ENCODE measurements at regions not wholly inside any gene's neighbourhood (a gene's known extent, or its start where the extent isn't known, plus 50 kb on each side); places are given as distances from the start of the nearest gene placed in this dataset.

DNA sequence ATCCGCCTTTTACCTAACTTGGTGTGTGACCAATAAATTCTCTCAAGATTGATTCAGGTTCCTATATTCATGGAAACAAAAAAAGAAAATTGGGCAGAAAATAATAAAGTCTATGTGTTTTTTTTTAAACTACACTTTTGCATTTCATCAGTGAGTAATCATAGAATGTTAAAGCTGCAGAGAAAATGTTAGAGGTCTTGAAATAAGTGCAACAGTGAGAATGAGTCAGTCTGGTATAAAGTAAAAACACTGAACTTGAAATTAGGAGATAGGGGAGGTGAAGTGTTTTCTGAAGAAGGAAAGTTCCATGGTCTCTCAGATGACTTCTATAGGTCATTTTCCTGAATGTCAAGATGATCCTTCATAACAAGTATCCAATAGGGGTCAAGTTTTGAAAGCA is 202.6 kb upstream of the NRP1 start:
- intact Hi-C loops (cut with micrococcal nuclease): no loop called here
- no peaks in the 10 kb centered on the region for H3K9me3 Mint-ChIP-seq
- peaks cover 11% of the 10 kb centered on the region for H3K27me3 Mint-ChIP-seq (ENCODE audit: insufficient read depth)
- no peak overlapping the region for H3K4me3 Mint-ChIP-seq
- H3K27ac Mint-ChIP-seq: no peak overlapping the region
- H3K36me3 Mint-ChIP-seq (ENCODE audit: low read depth): no peaks in the 10 kb centered on the region
- H3K4me1 Mint-ChIP-seq (ENCODE audit: low read depth): no peaks in the 10 kb centered on the region
- DNase-seq (ENCODE audit: low spot score): no peak

DNA sequence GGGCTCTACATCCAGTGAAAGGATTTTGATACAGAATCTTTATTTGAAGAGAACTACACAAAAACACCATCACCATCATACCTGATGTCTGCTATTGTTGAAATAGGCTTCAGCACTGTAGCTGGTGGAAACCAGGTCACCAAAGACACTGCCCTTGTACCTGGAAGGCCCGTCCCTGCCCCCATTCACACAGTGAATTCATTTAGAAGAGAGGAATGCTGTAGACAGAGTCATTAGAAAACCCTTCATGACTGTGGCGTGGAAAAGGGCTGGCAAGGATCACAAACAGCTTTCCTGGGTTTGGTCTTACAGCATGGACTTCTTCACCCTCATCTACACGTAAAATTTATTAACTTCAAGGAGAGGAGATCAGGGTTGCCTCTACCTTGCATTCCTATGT is 202.0 kb upstream of the NRP1 start:
- H3K4me3 Mint-ChIP-seq: no peak overlapping the region
- H3K36me3 Mint-ChIP-seq (ENCODE audit: low read depth): no peaks in the 10 kb centered on the region
- no peaks in the 10 kb centered on the region for H3K9me3 Mint-ChIP-seq
- no peak overlapping the region for H3K27ac Mint-ChIP-seq
- no peak for DNase-seq (ENCODE audit: low spot score)
- peaks cover 11% of the 10 kb centered on the region for H3K27me3 Mint-ChIP-seq (ENCODE audit: insufficient read depth)
- intact Hi-C loops (cut with micrococcal nuclease): no loop called here
- H3K4me1 Mint-ChIP-seq (ENCODE audit: low read depth): no peaks in the 10 kb centered on the region

DNA sequence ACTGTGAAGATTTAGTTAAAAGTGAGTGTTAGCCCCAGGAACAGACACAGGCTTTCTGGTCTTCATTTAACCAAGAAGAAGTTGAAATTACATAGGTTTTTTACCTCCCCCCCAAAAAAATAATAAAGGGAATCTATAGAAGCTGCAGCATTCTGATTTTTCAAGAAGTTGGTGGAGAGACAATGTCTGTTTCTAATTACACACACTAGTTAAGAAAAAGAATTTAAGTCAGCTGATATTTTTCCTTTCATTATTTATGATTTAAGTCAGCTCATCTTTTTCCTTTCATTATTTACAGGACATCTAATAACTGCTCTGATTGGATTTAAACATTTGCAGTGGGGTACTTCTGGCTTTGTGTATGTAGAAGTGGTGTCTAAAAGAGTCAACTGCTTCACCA is 201.4 kb upstream of the NRP1 start:
- Mint-ChIP-seq H3K9me3 (no peaks in the 10 kb centered on the region), H3K4me1 (ENCODE audit: low read depth) (no peaks in the 10 kb centered on the region), H3K27ac (no peak overlapping the region), H3K36me3 (ENCODE audit: low read depth) (no peaks in the 10 kb centered on the region), H3K4me3 (no peak overlapping the region), H3K27me3 (ENCODE audit: insufficient read depth) (peaks cover 11% of the 10 kb centered on the region)
- DNase-seq (ENCODE audit: low spot score): no peak
- intact Hi-C loops (cut with micrococcal nuclease): no loop called here

DNA sequence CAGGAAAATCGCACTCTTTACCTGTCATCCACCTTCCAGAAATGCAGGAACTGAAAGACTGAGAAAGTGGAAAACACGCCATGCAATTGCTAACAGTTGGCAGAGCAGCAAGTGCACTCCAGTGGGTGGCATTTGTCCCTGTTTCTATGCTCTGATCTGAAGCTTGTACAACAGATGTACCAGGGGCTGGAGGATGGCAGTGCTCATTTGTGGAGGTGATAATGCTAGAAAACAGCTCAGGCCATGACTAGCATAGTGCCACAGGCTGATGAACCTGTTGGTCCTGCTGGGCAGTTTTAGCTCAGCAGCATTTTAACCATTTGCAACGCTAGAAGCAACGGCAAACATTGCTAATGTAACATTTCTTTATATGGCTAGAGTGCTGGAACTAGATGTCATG is 199.9 kb upstream of the NRP1 start:
- DNase-seq (ENCODE audit: low spot score): no peak
- intact Hi-C loops (cut with micrococcal nuclease): no loop called here
- Mint-ChIP-seq H3K4me3 (no peak overlapping the region), H3K9me3 (no peaks in the 10 kb centered on the region), H3K27ac (no peak overlapping the region), H3K27me3 (ENCODE audit: insufficient read depth) (peaks cover 9% of the 10 kb centered on the region), H3K4me1 (ENCODE audit: low read depth) (no peaks in the 10 kb centered on the region), H3K36me3 (ENCODE audit: low read depth) (no peaks in the 10 kb centered on the region)

DNA sequence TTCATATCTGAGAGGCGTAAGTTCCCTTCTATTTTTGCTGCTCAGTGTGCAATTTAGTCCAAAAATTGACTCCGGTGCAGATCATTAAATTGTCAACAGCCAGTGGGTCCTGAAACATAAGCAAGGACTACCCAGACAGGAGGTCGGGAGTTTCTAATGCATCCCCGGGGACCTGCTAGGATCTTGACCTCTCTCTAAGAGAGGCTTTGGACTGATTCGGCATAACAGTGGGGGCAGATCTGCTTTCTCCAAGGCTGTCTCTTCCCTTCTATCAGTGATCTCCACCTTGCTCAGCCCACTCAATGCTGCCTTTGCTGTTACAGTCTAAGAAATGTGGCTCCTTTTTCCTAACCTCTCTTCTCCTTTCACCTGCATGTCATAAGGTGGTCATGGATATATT is 199.1 kb upstream of the NRP1 start:
- intact Hi-C loops (cut with micrococcal nuclease): no loop called here
- peaks cover 8% of the 10 kb centered on the region for H3K27me3 Mint-ChIP-seq (ENCODE audit: insufficient read depth)

DNA sequence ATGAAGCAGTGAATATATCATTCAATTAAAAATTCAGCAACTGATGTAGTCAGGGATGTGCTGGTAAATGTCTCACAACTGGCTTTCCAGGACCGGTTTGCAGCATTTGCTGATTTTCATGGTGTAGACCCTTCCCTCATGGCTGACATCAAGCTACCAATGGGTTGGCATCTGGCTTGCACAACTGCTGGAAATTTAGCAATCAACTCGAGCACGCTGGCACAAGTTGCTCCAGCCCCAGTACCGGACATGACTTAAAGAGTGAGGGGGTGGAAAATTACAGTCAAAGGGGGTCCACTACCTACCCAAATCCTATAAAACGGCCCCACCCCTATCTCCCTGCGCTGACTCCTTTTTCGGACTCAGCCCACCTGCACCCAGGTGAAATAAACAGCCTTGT is 198.4 kb upstream of the NRP1 start:
- H3K4me1 Mint-ChIP-seq (ENCODE audit: low read depth): no peaks in the 10 kb centered on the region
- H3K27ac Mint-ChIP-seq: no peak overlapping the region
- peaks cover 4% of the 10 kb centered on the region for H3K27me3 Mint-ChIP-seq (ENCODE audit: insufficient read depth)
- no peak for DNase-seq (ENCODE audit: low spot score)
- H3K9me3 Mint-ChIP-seq: peaks cover 4% of the 10 kb centered on the region
- no peak overlapping the region for H3K4me3 Mint-ChIP-seq
- intact Hi-C loops (cut with micrococcal nuclease): no loop called here
- H3K36me3 Mint-ChIP-seq (ENCODE audit: low read depth): no peaks in the 10 kb centered on the region

More for the DNA sequence above, 199.1 kb upstream of the NRP1 start:
- no peak for DNase-seq (ENCODE audit: low spot score)
- Mint-ChIP-seq H3K4me1 (ENCODE audit: low read depth) (no peaks in the 10 kb centered on the region), H3K4me3 (no peak overlapping the region), H3K27ac (no peak overlapping the region), H3K36me3 (ENCODE audit: low read depth) (no peaks in the 10 kb centered on the region), H3K9me3 (no peaks in the 10 kb centered on the region)

DNA sequence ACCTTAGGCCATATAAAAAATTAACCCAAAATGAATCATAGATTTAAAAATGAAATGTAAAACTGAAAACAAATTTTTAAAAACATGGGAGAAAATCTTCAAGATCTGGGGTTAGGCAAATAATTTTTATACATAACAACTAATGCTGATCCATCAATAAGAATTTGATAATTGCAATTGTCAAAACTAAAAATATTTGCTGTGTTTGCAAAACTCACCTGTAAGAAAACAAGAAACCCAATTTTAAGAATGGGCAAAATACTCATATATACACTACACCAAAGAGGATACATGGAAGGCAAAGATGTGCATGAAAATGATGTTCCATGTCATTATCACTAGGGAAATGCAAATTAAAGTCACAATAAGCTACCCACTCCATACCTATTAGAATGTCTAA is 194.8 kb upstream of the NRP1 start:
- intact Hi-C loops (cut with micrococcal nuclease): no loop called here
- Mint-ChIP-seq H3K4me3 (no peak overlapping the region), H3K36me3 (ENCODE audit: low read depth) (no peaks in the 10 kb centered on the region), H3K9me3 (peaks cover 4% of the 10 kb centered on the region), H3K27ac (no peak overlapping the region), H3K27me3 (ENCODE audit: insufficient read depth) (no peaks in the 10 kb centered on the region), H3K4me1 (ENCODE audit: low read depth) (no peaks in the 10 kb centered on the region)
- no peak for DNase-seq (ENCODE audit: low spot score)

DNA sequence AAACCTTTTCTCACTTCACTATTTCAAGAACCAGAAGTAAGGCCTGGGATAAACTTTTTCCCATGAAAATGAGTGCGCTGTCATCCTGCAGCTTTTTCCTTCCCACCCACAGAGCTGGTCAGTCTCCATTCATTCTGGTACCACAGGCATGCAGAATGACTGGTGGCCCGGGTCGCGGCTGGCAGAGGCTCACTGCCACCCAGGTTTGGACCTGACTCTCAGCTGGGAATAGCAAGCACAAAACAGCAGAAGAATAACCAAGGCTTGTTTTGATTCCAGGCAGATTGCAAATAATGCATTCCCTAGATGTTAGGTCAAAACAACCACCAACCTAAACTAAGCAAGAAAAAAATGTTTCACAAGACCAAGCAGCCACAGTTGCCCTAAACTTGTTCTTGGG is 190.5 kb upstream of the NRP1 start:
- Mint-ChIP-seq H3K4me1 (ENCODE audit: low read depth) (no peaks in the 10 kb centered on the region), H3K4me3 (no peak overlapping the region), H3K9me3 (peaks cover 4% of the 10 kb centered on the region), H3K36me3 (ENCODE audit: low read depth) (no peaks in the 10 kb centered on the region), H3K27me3 (ENCODE audit: insufficient read depth) (peaks cover 3% of the 10 kb centered on the region), H3K27ac (no peak overlapping the region)
- DNase-seq (ENCODE audit: low spot score): no peak
- intact Hi-C loops (cut with micrococcal nuclease): no loop called here

DNA sequence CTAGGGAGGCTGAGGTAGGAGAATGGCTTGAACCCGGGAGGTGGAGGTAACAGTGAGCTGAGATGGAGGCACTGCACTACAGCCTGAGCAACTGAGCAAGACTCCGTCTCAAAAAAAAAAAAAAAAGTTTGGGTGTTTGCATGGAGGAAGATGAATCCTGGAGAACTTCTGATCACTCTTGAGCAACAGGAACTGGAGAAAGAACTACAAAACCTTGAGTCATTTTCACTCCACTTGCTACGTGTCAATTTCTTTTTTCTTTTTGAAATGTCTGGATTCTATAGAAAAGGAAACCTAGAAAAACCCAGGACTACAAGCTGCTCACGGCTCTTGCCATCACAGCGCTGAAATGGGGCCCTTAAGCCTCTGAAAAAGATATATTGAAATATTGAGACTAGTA is 189.6 kb upstream of the NRP1 start:
- Mint-ChIP-seq H3K36me3 (ENCODE audit: low read depth) (no peaks in the 10 kb centered on the region), H3K4me3 (no peak overlapping the region), H3K27ac (no peak overlapping the region), H3K9me3 (peaks cover 4% of the 10 kb centered on the region), H3K27me3 (ENCODE audit: insufficient read depth) (peaks cover 3% of the 10 kb centered on the region), H3K4me1 (ENCODE audit: low read depth) (no peaks in the 10 kb centered on the region)
- no peak for DNase-seq (ENCODE audit: low spot score)
- intact Hi-C loops (cut with micrococcal nuclease): no loop called here

DNA sequence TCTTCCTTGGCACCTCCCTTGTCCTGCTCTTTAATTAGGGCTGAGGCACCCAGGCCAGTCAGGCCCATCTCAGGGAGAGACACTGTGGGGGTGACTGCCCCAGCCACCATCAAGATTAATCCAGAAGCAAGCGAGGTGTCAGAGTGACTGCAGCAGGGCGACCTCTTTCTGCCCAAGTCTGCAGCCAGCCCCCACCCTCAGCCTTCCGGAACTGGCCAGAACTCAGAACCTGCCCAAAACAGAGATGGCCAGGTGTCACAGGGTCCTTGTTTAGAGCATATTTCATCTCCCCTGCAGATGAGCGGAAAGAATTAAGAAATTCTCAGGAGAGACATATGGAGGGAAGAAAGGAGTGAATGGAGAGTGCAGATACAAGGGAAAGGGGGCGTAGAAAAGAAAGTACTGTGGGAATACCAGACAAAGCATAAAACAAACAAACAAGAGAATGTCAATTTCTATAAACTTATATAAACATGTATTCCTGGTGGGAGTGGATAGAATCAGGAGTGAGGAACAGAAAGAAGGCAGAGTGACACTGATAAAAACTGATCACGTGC is 188.8 kb upstream of the NRP1 start:
- H3K27ac Mint-ChIP-seq: no peak overlapping the region
- H3K4me1 Mint-ChIP-seq (ENCODE audit: low read depth): no peaks in the 10 kb centered on the region
- no peaks in the 10 kb centered on the region for H3K36me3 Mint-ChIP-seq (ENCODE audit: low read depth)
- peaks cover 3% of the 10 kb centered on the region for H3K27me3 Mint-ChIP-seq (ENCODE audit: insufficient read depth)
- no peak for DNase-seq (ENCODE audit: low spot score)
- peaks cover 4% of the 10 kb centered on the region for H3K9me3 Mint-ChIP-seq
- H3K4me3 Mint-ChIP-seq: no peak overlapping the region
- intact Hi-C loops (cut with micrococcal nuclease): no loop called here

DNA sequence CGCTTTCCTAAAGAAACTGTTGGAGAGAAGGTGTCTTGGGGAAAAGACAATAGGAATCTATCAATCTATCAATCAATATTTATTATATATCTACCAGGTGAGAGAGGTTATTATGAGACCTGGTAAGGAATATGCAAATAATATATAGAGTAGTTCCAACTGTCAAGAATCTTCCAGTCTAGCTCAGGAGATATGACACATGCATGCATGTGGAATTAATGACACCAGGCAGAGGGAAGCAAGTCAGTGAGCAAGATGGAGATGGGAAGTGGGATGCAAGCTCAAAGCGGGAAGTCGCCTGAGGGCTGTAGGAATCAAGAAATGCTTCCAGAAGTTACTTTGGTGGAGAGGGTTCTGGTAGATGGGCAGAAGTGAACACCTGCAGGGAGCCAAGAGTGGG is 187.4 kb upstream of the NRP1 start:
- no peaks in the 10 kb centered on the region for H3K9me3 Mint-ChIP-seq
- intact Hi-C loops (cut with micrococcal nuclease): no loop called here
- H3K36me3 Mint-ChIP-seq (ENCODE audit: low read depth): no peaks in the 10 kb centered on the region
- H3K4me1 Mint-ChIP-seq (ENCODE audit: low read depth): no peaks in the 10 kb centered on the region
- DNase-seq (ENCODE audit: low spot score): no peak
- H3K4me3 Mint-ChIP-seq: no peak overlapping the region
- peaks cover 3% of the 10 kb centered on the region for H3K27me3 Mint-ChIP-seq (ENCODE audit: insufficient read depth)
- no peak overlapping the region for H3K27ac Mint-ChIP-seq

DNA sequence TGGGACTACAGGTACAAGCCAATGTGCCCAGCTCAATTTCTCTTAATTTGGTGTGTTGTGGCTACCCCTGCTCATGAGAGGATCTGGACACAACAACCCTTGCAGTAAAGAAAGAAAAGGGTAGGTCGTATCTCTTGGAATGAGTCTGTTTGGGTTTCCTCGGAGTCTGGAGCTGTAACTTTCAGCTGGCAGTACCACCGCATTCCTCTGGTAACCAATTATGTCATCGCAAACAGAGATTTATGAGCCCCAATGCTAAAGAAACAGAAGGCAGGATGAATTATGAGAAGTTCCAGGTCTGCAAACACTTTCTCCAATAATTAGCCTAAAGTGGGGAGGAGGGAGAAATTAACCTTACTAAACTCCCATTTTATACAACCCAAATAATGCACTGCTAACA is 186.6 kb upstream of the NRP1 start:
- Mint-ChIP-seq H3K4me3 (no peak overlapping the region), H3K4me1 (ENCODE audit: low read depth) (no peaks in the 10 kb centered on the region), H3K27me3 (ENCODE audit: insufficient read depth) (peaks cover 3% of the 10 kb centered on the region), H3K9me3 (no peaks in the 10 kb centered on the region), H3K36me3 (ENCODE audit: low read depth) (no peaks in the 10 kb centered on the region), H3K27ac (no peak overlapping the region)
- intact Hi-C loops (cut with micrococcal nuclease): no loop called here
- DNase-seq (ENCODE audit: low spot score): no peak

DNA sequence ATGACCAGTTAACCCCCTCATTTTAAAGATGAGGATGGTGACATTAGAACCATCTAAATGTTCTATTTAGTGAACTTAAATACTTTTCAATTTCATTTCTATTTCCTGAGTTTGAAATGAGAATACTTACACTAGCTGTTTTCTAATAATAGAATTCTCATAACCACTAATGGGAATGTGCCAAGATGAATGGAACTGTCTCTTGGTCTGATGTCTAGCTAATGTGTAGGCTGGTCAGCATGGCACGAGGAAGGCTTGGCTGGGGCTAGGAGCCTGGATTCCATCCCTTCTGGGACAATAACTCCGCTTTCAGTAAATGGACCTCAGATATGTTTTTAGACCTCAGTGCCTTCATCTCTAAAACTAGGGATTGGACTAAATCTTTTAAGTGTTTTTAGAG is 185.8 kb upstream of the NRP1 start:
- Mint-ChIP-seq H3K4me1 (ENCODE audit: low read depth) (no peaks in the 10 kb centered on the region), H3K4me3 (no peak overlapping the region), H3K9me3 (no peaks in the 10 kb centered on the region), H3K27ac (no peak overlapping the region), H3K27me3 (ENCODE audit: insufficient read depth) (peaks cover 3% of the 10 kb centered on the region), H3K36me3 (ENCODE audit: low read depth) (no peaks in the 10 kb centered on the region)
- no peak for DNase-seq (ENCODE audit: low spot score)
- intact Hi-C loops (cut with micrococcal nuclease): no loop called here

DNA sequence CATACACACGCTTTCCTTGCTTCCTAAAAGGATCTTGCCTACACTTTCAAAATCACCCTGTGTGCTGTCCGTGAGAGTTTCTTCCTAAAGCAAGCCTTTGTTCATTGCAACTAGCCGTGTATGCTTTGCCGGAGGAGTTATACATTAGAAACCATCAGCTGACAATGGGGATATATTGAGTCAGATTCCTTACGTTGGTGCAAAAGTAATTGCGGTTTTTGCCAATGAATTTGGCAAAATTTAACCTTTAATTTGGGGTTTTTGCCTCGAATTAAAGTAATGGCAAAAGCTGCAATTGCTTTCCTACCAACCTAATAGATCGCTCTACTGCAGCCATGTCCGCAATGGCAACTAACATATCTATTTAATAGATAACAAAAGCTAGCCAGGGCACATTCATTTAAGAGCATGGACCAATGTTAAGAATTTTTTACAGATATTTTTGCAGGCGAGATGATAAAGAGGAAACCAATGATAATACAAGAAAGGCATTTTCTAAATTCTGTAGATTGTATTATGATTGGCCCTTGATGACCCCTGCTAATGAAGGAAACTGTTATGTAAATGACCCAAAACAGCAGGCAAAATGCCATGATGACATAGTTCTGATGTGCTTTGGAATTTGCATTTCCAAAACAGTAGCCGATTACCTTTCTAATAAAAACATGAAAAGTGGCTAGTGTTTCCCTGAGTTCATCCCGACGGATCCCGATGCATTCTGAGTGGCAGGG is 184.8 kb upstream of the NRP1 start:
- no peak for DNase-seq (ENCODE audit: low spot score)
- Mint-ChIP-seq H3K36me3 (ENCODE audit: low read depth) (no peaks in the 10 kb centered on the region), H3K4me1 (ENCODE audit: low read depth) (no peaks in the 10 kb centered on the region), H3K9me3 (no peaks in the 10 kb centered on the region), H3K27ac (no peak overlapping the region), H3K27me3 (ENCODE audit: insufficient read depth) (peaks cover 3% of the 10 kb centered on the region), H3K4me3 (no peak overlapping the region)
- intact Hi-C loops (cut with micrococcal nuclease): no loop called here

Data from activated T-helper 1 cell treated with anti-CD3 and anti-CD28 coated beads, Interleukin-12 subunit alpha, Interleukin-12 subunit beta, Interleukin-2, Interleukin-4 antibody, amounts not matched to agents 30 ng/mL and 10 ng/mL and 1 ng/mL, durations not matched to agents 14 hours and 24 hours and 36 hours (primary cell).